RPMI8226 (cell line): ENCODE measurements at regions not wholly inside any gene's neighbourhood (a gene's known extent, or its start where the extent isn't known, plus 50 kb on each side); places are given as distances from the start of the nearest gene placed in this dataset.
"Not testable (repeated sequence)": the region's sequence is repeated elsewhere in the genome, so short reads cannot be mapped to it uniquely, and the experiment has no call there.

Source experiments
- DNase-seq: peaks from one replicate; pipeline ENCODE4 v3.0.0-alpha.2; 2015

DNA sequence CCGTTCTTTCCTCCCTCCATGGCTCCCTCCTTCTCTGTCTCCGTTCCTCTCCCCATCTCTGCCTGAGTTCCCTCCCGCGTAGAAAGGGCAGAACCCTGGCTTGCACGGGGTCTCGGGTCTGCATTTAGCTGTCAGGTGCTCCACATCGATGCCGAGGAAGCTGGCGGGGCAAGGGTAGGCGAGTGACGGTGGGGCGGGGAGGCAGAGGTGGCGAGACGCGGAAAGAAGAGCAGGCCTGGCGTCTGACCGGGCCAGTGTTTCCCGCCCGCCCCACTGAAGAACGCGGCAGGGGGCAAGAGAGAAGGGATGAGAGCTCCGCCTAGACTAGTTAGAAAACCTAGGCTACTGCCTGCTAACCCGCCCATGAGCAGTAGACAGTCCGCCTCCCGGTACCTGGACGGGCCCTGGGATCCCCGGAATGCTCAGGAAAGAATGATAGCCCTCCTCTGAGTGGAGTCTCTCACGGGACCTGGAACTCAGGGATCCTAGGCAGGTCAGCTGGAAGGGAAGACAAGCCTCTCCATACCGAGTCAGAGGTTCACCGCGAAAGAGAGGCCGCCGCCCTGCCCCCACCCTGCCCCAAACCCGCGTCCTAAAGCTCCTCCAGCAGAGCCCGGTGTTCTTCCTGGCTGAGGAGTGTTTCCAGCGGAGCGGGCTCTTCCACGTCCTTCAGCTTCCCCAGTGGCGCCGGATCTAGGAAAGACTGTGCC is 357.9 kb upstream of the DEFB115 start:
- not testable (repeated sequence) for DNase-seq

DNA sequence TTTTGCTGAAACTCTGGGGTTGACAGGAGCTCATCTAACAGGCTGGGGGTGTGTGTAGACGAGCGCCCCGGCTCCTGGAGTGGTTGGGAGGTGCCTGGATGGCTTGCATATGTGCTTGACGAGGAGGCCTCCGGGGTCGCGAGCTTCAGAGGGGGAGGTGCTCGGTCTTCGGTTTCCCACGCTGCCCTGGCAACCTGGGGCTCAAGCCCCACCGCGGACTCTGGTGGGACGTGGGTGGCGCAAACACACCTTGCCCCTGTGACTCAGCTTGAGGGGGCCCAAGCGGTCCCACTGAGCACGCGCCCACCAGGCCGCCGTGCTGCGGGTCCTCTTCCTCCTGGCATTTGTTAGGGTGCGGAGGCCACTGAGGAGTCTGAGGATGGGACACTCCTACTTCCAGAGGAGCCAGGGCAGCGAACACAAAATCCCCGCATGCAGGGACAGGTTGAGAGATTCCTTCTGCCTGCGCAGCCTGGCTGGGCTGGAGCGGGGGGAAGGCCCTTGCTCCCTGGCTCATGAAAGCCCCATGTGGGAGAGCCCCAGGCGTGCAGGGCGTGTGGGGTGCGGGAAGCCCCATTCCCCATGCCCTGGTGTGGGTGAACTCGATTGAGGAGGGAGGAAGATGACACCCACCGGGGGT is 357.3 kb upstream of the DEFB115 start:
- DNase-seq: not testable (repeated sequence)

DNA sequence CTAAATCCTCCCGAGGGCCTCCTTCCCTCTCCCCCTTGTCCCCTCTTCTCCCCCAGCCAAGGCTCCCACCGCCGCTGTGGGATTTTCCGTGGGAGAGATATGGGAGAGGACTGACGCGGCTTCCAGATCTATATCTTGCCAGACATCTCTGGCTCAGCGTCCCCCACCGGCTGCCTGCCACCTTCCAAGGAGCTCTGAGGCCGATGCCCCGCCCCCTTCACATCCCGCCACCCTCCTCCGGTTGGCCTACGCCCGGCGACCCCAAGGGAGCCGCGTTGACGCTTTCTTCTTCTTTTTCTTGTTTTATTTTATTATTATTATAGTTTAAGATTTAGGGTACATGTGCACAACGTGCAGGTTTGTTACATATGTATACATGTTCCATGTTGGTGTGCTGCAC is 352.2 kb upstream of the DEFB115 start:
- not testable (repeated sequence) for DNase-seq

DNA sequence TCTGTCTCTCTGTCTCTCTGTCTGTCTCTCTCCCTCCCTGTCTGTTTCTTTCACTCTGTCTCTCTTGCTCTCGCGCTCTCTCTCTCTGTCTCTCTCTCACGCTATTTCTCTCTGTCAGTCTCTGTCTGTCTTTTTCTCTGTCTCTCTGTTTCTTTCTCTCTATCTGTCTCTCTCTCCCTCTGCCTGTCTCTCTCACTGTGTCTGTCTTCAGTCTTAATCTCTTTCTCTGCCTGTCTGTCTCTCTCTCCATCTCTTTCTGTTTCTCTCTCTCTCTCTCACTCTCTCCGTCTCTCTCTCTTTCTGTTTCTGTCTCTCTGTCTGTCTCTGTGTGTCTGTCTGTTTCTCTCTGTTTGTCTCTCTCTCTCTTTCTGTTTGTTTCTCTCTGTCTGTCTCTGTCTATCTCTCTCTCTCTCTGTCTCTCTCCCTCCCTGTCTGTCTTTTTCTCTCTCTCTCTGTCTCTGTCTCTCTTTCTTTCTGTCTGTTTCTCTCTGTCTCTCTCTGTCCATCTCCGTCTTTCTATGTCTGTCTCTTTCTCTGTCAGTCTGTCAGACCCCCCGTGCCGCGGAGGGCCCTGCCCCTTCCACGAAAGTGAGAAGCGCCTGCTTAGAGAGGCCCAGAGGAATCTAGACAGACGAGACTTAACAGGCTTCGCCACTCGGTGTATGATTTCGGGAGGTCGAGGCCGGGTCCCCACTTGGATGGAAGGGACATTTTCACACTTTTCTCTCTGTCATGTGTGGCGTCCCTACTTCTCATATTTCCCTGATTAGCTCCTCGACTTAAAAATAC is 346.3 kb upstream of the DEFB115 start:
- no peak for DNase-seq

DNA sequence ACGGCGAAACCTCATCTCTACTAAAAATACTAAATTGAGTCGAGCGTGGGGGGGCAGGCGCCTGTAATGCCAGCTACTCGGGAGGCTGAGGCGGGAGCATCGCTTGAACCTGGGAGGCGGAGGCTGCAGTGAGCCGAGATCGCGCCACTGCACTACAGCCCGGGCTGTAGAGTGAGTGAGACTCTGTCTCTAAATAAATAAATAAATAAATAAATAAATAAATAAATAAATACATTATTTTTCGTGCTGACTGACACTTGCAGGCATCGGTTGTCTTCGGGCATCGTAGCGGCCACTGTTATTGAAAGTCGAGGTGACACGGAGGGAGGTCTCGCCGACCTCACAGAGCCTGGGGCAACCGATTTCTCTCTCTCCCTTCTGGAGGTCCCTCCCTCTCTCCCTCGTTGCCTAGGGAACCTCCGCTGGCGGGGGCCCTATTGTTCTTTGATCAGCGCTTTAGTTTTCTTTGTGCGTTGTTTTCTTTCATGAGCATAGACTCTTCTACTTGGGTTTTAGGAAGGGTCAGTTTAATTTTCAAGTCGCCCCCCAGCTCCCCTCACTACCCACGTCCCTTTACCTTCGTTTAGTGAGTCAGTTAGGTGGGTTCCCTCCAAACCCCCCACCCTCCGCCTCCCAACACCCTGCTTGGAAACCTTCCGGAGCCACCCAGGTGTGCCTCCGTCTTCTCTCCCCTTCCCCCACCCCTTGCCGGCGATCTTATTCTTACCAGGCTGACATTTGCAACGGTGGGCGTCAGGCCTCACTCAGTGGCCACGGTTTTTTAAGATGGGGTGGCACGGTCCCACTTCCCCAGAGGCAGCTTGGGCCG is 345.4 kb upstream of the DEFB115 start:
- DNase-seq: peak; percentile 25

DNA sequence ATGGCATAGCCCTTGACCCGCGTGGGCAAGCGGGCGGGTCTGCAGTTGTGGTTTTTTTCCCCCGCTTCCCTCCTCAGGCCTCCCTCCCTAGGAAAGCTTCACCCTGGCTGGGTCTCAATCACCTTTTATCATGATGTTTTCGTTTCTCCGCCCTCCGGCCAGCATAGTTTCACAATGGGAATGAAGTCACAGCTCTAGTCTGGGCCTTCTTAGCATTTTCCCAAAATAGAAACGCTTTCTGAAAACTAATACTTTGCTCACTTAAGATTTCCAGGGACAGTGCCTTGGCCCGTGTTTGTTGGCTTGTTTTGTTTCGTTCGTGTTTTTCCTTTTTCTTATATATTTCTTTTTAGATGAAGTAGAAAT is 344.8 kb upstream of the DEFB115 start:
- peak; percentile 40 for DNase-seq

GRCh38 chr20:30916404-30916803 is 341.1 kb upstream of the DEFB115 start:
- DNase-seq: not testable (repeated sequence)

GRCh38 chr20:30919514-30920188 is 337.8 kb upstream of the DEFB115 start:
- no peak for DNase-seq

DNA sequence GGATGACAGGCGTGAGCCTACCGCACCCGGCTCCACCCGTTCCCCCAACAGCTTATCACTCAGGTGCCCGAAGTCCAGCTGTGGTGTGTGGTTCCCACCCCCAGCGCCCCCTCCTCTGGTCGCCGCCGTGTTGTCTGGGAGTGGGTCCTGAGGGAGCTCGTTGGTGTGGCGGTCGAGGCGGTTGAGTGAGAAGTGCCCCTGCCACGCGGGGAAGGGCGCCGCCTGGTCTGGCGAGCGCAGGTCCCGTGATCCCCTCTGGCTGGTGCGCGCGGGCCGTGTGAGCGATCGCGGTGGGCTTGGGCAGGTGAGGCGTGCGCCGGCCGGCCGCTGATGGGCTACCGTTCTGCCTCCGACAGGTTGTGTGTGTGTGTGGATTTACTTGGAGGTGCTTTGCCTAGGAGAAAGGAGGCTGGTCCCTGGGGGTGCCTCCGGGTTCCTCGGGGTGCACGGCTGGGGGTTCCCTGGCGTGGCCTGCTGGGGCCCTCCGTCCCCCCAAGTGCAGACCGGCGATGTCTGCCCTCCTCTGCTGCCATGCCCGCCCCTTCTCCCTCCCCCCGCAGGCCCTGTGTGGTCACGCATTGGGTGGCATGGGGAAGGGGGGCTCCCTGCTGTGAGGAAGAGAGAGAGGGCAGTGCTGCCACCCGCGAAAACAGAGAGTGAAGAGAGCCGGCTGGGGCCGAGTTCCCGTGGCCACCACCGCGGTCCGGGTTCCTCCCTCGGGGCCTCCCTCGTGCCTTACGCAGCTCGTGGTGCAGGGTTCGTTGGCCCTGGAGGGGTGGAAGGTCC is 336.0 kb upstream of the DEFB115 start:
- DNase-seq: no peak

DNA sequence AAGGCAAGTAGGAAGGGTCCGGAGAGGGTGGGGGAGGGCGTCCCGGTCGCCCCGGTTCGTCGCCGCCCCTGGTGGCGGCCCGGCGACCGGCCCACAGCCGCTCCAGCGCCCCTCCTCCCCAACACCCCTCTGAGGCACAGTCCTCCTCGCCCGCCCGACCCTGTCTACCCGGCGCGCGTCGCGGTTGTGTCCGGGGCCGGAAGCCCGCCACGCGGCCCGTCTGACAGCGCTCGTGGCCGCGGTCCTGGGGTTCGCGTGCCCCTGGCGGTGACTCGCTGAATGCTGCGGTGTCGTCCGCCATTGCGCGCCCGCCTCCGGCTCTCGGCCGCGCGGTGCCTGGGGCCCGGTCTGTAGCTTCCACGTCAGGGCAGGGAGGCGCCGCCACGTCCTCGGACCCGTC is 335.3 kb upstream of the DEFB115 start:
- no peak for DNase-seq

GRCh38 chr20:30937790-30938189 is 319.7 kb upstream of the DEFB115 start:
- no peak for DNase-seq

DNA sequence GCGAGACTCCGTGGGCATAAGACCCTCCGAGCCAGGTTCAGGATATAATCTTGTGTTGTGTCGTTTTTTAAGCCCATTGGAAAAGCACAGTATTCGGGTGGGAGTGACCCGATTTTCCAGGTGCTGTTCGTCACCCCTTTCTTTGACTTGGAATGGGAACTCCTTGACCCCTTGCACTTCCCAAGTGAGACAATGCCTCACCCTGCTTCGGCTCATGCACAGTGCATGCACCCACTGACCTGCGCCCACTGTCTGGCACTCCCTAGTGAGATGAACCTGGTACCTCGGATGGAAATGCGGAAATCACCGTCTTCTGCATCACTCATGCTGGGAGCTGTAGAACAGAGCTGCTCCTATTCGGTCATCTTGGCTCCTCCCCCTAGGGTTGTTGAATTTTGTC is 307.7 kb upstream of the DEFB115 start:
- DNase-seq: no peak

GRCh38 chr20:30951088-30951487 is 306.4 kb upstream of the DEFB115 start:
- not testable (repeated sequence) for DNase-seq

DNA sequence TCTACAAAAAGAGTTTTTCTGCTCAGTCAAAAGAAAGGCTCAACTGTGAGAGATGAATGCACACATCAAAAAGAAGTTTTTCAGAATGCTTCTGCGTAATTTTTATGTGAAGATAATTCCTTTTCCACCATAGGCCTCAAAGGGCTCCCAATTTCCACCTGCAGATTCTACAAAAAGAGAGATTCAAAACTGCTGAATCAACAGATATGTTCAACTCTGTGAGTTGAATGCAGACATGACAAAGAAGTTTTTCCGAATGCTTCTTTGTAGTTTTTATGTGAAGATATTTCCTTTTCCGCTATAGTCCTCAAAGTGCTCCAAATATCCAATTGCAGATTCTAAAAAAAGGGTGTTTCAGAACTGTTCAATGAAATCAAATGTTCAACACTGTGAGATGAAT is 300.8 kb upstream of the DEFB115 start:
- not testable (repeated sequence) for DNase-seq

GRCh38 chr20:30959208-30959607 is 298.3 kb upstream of the DEFB115 start:
- DNase-seq: not testable (repeated sequence)

- no peak for DNase-seq
These were observed 293.9 kb upstream of the DEFB115 start for GRCh38 chr20:30963591-30963990.

GRCh38 chr20:30975859-30976258 is 281.6 kb upstream of the DEFB115 start:
- not testable (repeated sequence) for DNase-seq

- peak; percentile 3 for DNase-seq
These were observed 272.1 kb upstream of the DEFB115 start for GRCh38 chr20:30985386-30985785.
